Activated CD8-positive, alpha-beta T cell treated with anti-CD3 and anti-CD28 coated beads, Interleukin-2, amount 10 ng/mL, durations not matched to agents 7 days and 5 days (primary cell): ENCODE measurements at regions not wholly inside any gene's neighbourhood (a gene's known extent, or its start where the extent isn't known, plus 50 kb on each side); places are given as distances from the start of the nearest gene placed in this dataset.

Experiments used
- ATAC-seq: fragments of 150-1000 bp; cut with Tn5 transposase; one replicate; pipeline ENCODE4 v1.10.0; 2021; ENCODE audit warnings: moderate library complexity
- CTCF ChIA-PET: fragments of 350-600 bp; sonication (Branson Sonifier 250); formaldehyde crosslinking; loops from one replicate; lab custom pipeline; 2021; ENCODE audit warnings: antibody characterized with exemption; lab: Charles Lee
- POLR2A ChIA-PET: fragments of 350-600 bp; sonication (Branson Sonifier 250); formaldehyde crosslinking; loops from one replicate; lab custom pipeline; 2021; ENCODE audit warnings: antibody characterized with exemption; lab: Charles Lee
- DNase-seq: peaks from one replicate; pipeline ENCODE4 v3.0.0-alpha.2; 2020
- H3K27ac Mint-ChIP-seq: one replicate; pipeline ENCODE4 v1.8.0; 2021; ENCODE audit warnings: mild to moderate bottlenecking, mixed read lengths
- H3K27me3 Mint-ChIP-seq: one replicate; pipeline ENCODE4 v1.8.0; 2021; ENCODE audit warnings: low read depth, mixed read lengths
- H3K36me3 Mint-ChIP-seq: one replicate; pipeline ENCODE4 v1.8.0; 2021; ENCODE audit warnings: low read depth, mixed read lengths
- H3K4me1 Mint-ChIP-seq: one replicate; pipeline ENCODE4 v1.8.0; 2021; ENCODE audit warnings: low read depth, mixed read lengths
- H3K4me3 Mint-ChIP-seq: one replicate; pipeline ENCODE4 v1.8.0; 2021; ENCODE audit warnings: mild to moderate bottlenecking, mixed read lengths
- H3K9me3 Mint-ChIP-seq: one replicate; pipeline ENCODE4 v1.8.0; 2022; ENCODE audit warnings: mixed read lengths; ENCODE audit not compliant: insufficient read depth

DNA sequence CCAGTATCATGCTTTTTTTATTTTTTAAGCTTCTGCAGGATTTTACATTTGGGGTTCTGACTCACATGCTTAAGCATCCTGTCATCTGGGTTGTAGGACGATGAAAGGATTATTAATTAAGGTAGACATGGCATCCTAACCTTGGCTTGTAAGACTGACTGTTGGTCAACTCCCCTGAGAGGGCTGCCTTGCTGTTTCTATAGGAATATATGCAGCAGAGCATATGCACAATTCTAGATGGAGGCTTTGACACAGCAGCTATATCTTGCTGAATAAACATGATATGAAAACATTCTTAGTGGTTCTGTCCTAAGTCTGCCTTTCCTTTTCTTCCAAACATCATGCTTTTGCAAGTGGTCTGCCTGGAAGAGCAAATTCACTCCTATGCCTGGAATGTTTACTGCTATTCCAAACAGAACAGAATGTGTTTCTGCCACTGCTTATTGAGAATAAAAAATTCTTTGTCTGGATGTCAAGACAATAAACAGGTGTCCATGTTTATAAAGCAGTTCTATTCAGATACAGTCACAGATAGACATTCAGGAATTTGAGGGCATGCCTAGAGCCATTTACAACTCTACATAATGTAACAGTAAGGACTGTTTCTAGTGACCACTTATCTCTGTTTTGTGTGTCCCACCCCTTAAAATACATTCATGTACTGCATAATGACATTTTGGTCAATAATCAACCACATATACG, 166.2 kb upstream of the PPP2R2B start:
- Mint-ChIP-seq H3K27me3 (peaks cover 2% of the 10 kb centered on the region), H3K36me3 (no peaks in the 10 kb centered on the region), H3K4me1 (no peaks in the 10 kb centered on the region), H3K4me3 (no peak overlapping the region), H3K27ac (no peak overlapping the region), H3K9me3 (no peaks in the 10 kb centered on the region)
- CTCF ChIA-PET: no interaction called here
- DNase-seq (no peak), ATAC-seq (no peak)
- POLR2A ChIA-PET: no interaction called here

GRCh38 chr5:147045290-147045689, 166.7 kb upstream of the PPP2R2B start:
- no peak overlapping the region for H3K27ac Mint-ChIP-seq
- POLR2A ChIA-PET: no interaction called here

DNA sequence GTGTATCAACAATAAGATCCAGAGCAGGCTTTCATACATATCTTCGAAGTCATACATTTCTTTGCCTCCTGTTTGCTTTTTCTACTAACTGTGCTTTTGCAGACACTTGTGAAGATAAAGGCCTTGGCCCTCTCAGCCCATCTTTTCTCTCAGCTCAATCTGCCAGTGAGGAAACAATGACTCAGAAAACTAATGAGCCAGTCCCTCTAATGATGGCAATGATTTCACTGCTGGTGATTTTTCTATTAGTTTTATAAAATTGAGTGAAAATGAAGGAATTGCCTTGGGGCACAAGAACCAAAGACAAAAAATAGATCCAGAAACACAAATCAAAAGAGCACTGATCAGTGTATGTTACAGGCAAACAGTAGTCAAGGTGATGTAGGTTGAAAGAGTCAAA, 167.7 kb upstream of the PPP2R2B start:
- POLR2A ChIA-PET: no interaction called here
- H3K27me3 Mint-ChIP-seq: peaks cover 2% of the 10 kb centered on the region
- no peak for ATAC-seq
- CTCF ChIA-PET: no interaction called here
- H3K4me1 Mint-ChIP-seq: no peaks in the 10 kb centered on the region
- H3K36me3 Mint-ChIP-seq: no peaks in the 10 kb centered on the region
- no peaks in the 10 kb centered on the region for H3K9me3 Mint-ChIP-seq
- DNase-seq: no peak
- H3K4me3 Mint-ChIP-seq: no peak overlapping the region
- no peak overlapping the region for H3K27ac Mint-ChIP-seq

More at GRCh38 chr5:147045290-147045689, 166.7 kb upstream of the PPP2R2B start:
- Mint-ChIP-seq H3K36me3 (no peaks in the 10 kb centered on the region), H3K9me3 (no peaks in the 10 kb centered on the region), H3K4me1 (no peaks in the 10 kb centered on the region), H3K27me3 (peaks cover 2% of the 10 kb centered on the region), H3K4me3 (no peak overlapping the region)
- CTCF ChIA-PET: no interaction called here
- ATAC-seq: no peak
- no peak for DNase-seq

DNA sequence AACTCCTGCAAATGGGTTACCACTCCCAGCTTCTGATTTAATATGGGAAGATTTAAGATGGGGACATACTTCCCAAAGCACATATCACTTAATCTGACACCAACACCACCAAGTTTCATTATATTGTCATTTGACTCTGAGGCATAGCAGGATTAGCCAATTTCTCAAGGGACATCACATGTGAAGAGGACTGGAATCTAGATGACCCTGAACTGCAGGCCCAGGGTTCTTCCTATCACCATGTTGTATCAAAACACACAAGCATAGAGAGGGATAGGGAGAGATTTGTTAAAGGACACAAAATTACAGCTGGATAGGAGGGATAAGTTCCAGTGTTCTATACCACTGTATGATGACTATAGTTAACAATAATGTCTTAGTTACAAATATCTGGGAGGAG, 168.3 kb upstream of the PPP2R2B start:
- Mint-ChIP-seq H3K27me3 (peaks cover 2% of the 10 kb centered on the region), H3K4me3 (no peak overlapping the region), H3K36me3 (no peaks in the 10 kb centered on the region), H3K27ac (no peak overlapping the region), H3K9me3 (no peaks in the 10 kb centered on the region), H3K4me1 (no peaks in the 10 kb centered on the region)
- DNase-seq (no peak), ATAC-seq (no peak)
- POLR2A ChIA-PET: no interaction called here
- CTCF ChIA-PET: no interaction called here

DNA sequence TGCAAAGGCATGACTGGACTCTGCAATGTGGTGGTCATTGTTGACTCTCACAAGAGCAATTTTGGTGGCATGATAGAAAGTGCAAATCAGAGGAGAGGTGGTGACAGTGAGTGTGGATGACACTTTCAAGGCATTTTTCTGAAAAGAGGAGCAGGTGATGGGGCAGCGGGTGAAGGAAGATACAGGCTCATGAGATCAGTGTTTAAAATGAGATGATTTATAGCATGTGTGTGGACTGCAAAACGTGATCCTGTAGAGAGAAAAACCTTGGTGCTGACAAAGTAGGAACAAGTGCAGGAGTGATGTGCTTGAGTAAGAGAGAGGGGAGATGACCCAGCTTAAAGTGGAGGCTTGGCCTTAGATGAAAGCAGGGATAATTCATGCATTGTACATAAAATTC, 171.2 kb upstream of the PPP2R2B start:
- ATAC-seq (no peak), DNase-seq (no peak)
- H3K27me3 Mint-ChIP-seq: peaks cover 3% of the 10 kb centered on the region
- H3K9me3 Mint-ChIP-seq: no peaks in the 10 kb centered on the region
- POLR2A ChIA-PET: no interaction called here
- no peak overlapping the region for H3K4me3 Mint-ChIP-seq
- CTCF ChIA-PET: no interaction called here
- no peak overlapping the region for H3K27ac Mint-ChIP-seq
- no peaks in the 10 kb centered on the region for H3K4me1 Mint-ChIP-seq
- H3K36me3 Mint-ChIP-seq: no peaks in the 10 kb centered on the region

GRCh38 chr5:147050172-147050571, 171.6 kb upstream of the PPP2R2B start:
- Mint-ChIP-seq H3K27me3 (peaks cover 6% of the 10 kb centered on the region), H3K9me3 (no peaks in the 10 kb centered on the region), H3K27ac (no peak overlapping the region), H3K4me3 (no peak overlapping the region), H3K4me1 (no peaks in the 10 kb centered on the region), H3K36me3 (no peaks in the 10 kb centered on the region)
- ATAC-seq: no peak
- ChIA-PET CTCF (no interaction called here), POLR2A (no interaction called here)
- no peak for DNase-seq

GRCh38 chr5:147051193-147051592, 172.6 kb upstream of the PPP2R2B start:
- H3K9me3 Mint-ChIP-seq: no peaks in the 10 kb centered on the region
- H3K4me1 Mint-ChIP-seq: no peaks in the 10 kb centered on the region
- no peaks in the 10 kb centered on the region for H3K36me3 Mint-ChIP-seq
- DNase-seq (no peak), ATAC-seq (no peak)
- no peak overlapping the region for H3K27ac Mint-ChIP-seq
- POLR2A ChIA-PET: no interaction called here
- CTCF ChIA-PET: no interaction called here
- H3K27me3 Mint-ChIP-seq: peaks cover 6% of the 10 kb centered on the region
- no peak overlapping the region for H3K4me3 Mint-ChIP-seq

DNA sequence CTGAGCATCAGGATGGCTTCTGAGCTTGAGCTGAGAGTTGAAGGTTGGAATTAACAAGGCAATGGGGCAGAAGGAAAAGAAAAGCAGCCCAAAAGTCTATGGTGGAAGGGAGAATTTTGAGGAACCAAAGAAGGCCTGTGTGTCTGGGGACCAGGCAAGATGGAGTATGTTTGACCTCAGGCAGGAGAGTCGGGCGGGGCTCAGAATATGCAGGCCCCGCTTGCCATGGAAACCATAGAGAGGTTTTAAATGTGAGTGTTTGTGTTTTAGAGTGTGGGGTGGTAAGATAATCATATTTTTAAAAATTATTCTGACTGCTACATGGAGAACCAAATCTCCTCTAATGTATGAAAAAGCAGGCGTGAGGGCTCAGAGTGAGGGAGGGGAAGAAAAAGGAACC, 174.0 kb upstream of the PPP2R2B start:
- no peak for ATAC-seq
- POLR2A ChIA-PET: no interaction called here
- CTCF ChIA-PET: no interaction called here
- no peaks in the 10 kb centered on the region for H3K4me1 Mint-ChIP-seq
- DNase-seq: no peak
- no peak overlapping the region for H3K27ac Mint-ChIP-seq
- no peaks in the 10 kb centered on the region for H3K36me3 Mint-ChIP-seq
- no peaks in the 10 kb centered on the region for H3K9me3 Mint-ChIP-seq
- H3K27me3 Mint-ChIP-seq: peaks cover 6% of the 10 kb centered on the region
- no peak overlapping the region for H3K4me3 Mint-ChIP-seq

GRCh38 chr5:147055089-147055826, 176.7 kb upstream of the PPP2R2B start:
- DNase-seq: no peak
- Mint-ChIP-seq H3K27me3 (peaks cover 6% of the 10 kb centered on the region), H3K27ac (no peak overlapping the region), H3K36me3 (no peaks in the 10 kb centered on the region), H3K4me1 (no peaks in the 10 kb centered on the region), H3K4me3 (no peak overlapping the region), H3K9me3 (no peaks in the 10 kb centered on the region)
- POLR2A ChIA-PET: no interaction called here
- CTCF ChIA-PET: interaction anchor here (1.2 kb wide), 1 partner anchor 134 kb away, joined by 3 read pairs; no protein-coding TSS in a partner anchor
- ATAC-seq: no peak

GRCh38 chr5:147055850-147056566, 177.5 kb upstream of the PPP2R2B start:
- ChIA-PET CTCF (interaction anchor here (1.2 kb wide), 1 partner anchor 133 kb away, joined by 3 read pairs; no protein-coding TSS in a partner anchor), POLR2A (no interaction called here)
- Mint-ChIP-seq H3K9me3 (no peaks in the 10 kb centered on the region), H3K4me3 (no peak overlapping the region), H3K4me1 (no peaks in the 10 kb centered on the region), H3K27me3 (peaks cover 6% of the 10 kb centered on the region), H3K36me3 (no peaks in the 10 kb centered on the region), H3K27ac (no peak overlapping the region)
- DNase-seq: no peak
- ATAC-seq: no peak

DNA sequence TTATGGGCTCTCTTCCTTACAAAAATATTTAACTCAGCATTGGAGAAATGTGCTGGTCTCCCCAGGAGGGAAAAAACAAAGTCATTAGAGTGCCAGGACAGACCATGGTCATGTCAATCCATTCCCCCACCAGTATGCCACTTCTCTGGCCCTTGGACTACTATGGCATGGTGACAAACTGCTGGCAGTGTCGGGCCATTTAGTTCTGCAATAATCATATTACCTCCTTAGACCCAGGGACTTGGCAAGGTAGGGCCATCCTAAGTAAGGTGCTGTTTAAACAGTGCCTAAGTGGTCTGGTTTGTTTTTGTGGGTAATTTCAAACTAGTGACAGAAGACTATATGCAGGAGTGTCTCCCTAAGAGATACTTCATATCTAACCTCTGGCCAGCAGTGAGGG, 177.8 kb upstream of the STK32A start:
- Mint-ChIP-seq H3K27me3 (peaks cover 6% of the 10 kb centered on the region), H3K36me3 (no peaks in the 10 kb centered on the region), H3K27ac (no peak overlapping the region), H3K4me3 (no peak overlapping the region), H3K4me1 (no peaks in the 10 kb centered on the region), H3K9me3 (no peaks in the 10 kb centered on the region)
- POLR2A ChIA-PET: no interaction called here
- CTCF ChIA-PET: no interaction called here
- ATAC-seq: no peak
- DNase-seq: no peak

- Mint-ChIP-seq H3K27ac (no peak overlapping the region), H3K9me3 (no peaks in the 10 kb centered on the region), H3K4me3 (no peak overlapping the region), H3K4me1 (peaks cover 7% of the 10 kb centered on the region), H3K27me3 (no peaks in the 10 kb centered on the region), H3K36me3 (no peaks in the 10 kb centered on the region)
- ChIA-PET CTCF (no interaction called here), POLR2A (no interaction called here)
- DNase-seq (no peak), ATAC-seq (no peak)
Measured at GRCh38 chr5:147061431-147061830, 173.4 kb upstream of the STK32A start.
